ENCODE measurements at regions not wholly inside any gene's neighbourhood (a gene's known extent, or its start where the extent isn't known, plus 50 kb on each side); places are given as distances from the start of the nearest gene placed in this dataset.

- peaks cover 0 to 2% (median 1%) of the 10 kb centered on the region in 3 donors for H3K27me3 Mint-ChIP-seq (ENCODE audit: low read depth in 3 of 3)
- no peak for TF ChIP-seq CTCF (IDR thresholded peaks at IDR 0.05)
These were observed 264.5 kb upstream of the PRR16 start for GRCh38 chr5:120199559-120199958.

GRCh38 chr5:120207129-120207528, 257.0 kb upstream of the PRR16 start:
- H3K27ac ChIP-seq (ENCODE audit: low read depth in 1 of 2, low read length in 2 of 2) = peak overlapping the region in 1 of 2 donors; percentile 56

More at GRCh38 chr5:120199559-120199958, 264.5 kb upstream of the PRR16 start:
- H3K4me1 Mint-ChIP-seq = peaks cover 11% of the 10 kb centered on the region
- no peak for DNase-seq
- no peaks in the 10 kb centered on the region for H3K36me3 Mint-ChIP-seq
- H3K27me3 ChIP-seq (ENCODE audit: control insufficient read depth in 2 of 2, insufficient read depth in 2 of 2, low read length in 2 of 2) = no peaks in the 10 kb centered on the region
- 100% methylated on average over 1 of the region's 3 CpGs for WGBS (ENCODE audit: insufficient coverage)
- no peak overlapping the region for H3K4me2 ChIP-seq (replicated peaks; ENCODE audit: extremely low read depth, low read length, poor library complexity, severe bottlenecking)
- H3K9me3 ChIP-seq (replicated peaks in 1 of 2; ENCODE audit: control insufficient read depth in 1 of 2, insufficient read depth in 1 of 2, low read length in 2 of 2) = no peaks in the 10 kb centered on the region
- H3K4me1 ChIP-seq (ENCODE audit: control insufficient read depth in 1 of 2, insufficient read depth in 2 of 2, low read length in 2 of 2) = no peaks in the 10 kb centered on the region
- no peak overlapping the region for H3K27ac Mint-ChIP-seq
- H4K20me1 ChIP-seq (ENCODE audit: insufficient read depth, low read length) = no peaks in the 10 kb centered on the region
- intact Hi-C loops (cut with micrococcal nuclease) = no loop called here
- H3K9me3 Mint-ChIP-seq = peaks cover under 1 to 2% (median 2%) of the 10 kb centered on the region in 7 donors
- H3K4me3 Mint-ChIP-seq = no peak overlapping the region
- no peak overlapping the region for H3K4me3 ChIP-seq (replicated peaks in 1 of 3; ENCODE audit: low read depth in 2 of 3, low read length in 3 of 3)
- H3K9ac ChIP-seq (ENCODE audit: insufficient read depth, low read length, poor library complexity, severe bottlenecking) = no peak overlapping the region
- no peak overlapping the region for H2AFZ ChIP-seq (ENCODE audit: insufficient read depth, low read depth, low read length, poor library complexity, severe bottlenecking)
- no peak overlapping the region for H3K27ac ChIP-seq (ENCODE audit: low read depth in 1 of 2, low read length in 2 of 2)
- H3K79me2 ChIP-seq (ENCODE audit: insufficient read depth, low read length) = no peaks in the 10 kb centered on the region
- H3K36me3 ChIP-seq (replicated peaks in 1 of 2; ENCODE audit: control insufficient read depth in 1 of 2, insufficient read depth in 2 of 2, low read length in 2 of 2) = no peaks in the 10 kb centered on the region

More at GRCh38 chr5:120207129-120207528, 257.0 kb upstream of the PRR16 start:
- no peak overlapping the region for H3K9ac ChIP-seq (ENCODE audit: insufficient read depth, low read length, poor library complexity, severe bottlenecking)
- peaks cover 6 to 10% of the 10 kb centered on the region in 2 donors for H3K4me1 ChIP-seq (ENCODE audit: control insufficient read depth in 1 of 2, insufficient read depth in 2 of 2, low read length in 2 of 2)
- intact Hi-C loops (cut with micrococcal nuclease) = no loop called here
- H3K4me3 Mint-ChIP-seq = peak overlapping the region; percentile 39 to 59
- H3K27me3 Mint-ChIP-seq (ENCODE audit: low read depth in 3 of 3) = peaks cover 0 to 2% (median 0%) of the 10 kb centered on the region in 3 donors
- H3K4me2 ChIP-seq (replicated peaks; ENCODE audit: extremely low read depth, low read length, poor library complexity, severe bottlenecking) = peak overlapping the region; percentile 54
- no peaks in the 10 kb centered on the region for H3K36me3 Mint-ChIP-seq
- DNase-seq = peak; percentile 8 to 42 (median 39)
- H3K9me3 ChIP-seq (replicated peaks in 1 of 2; ENCODE audit: control insufficient read depth in 1 of 2, insufficient read depth in 1 of 2, low read length in 2 of 2) = peaks cover 0 to 5% of the 10 kb centered on the region in 2 donors
- no peaks in the 10 kb centered on the region for H3K79me2 ChIP-seq (ENCODE audit: insufficient read depth, low read length)
- TF ChIP-seq CTCF (IDR thresholded peaks at IDR 0.05) = no peak
- H3K4me3 ChIP-seq (replicated peaks in 1 of 3; ENCODE audit: low read depth in 2 of 3, low read length in 3 of 3) = peak overlapping the region in 1 of 3 experiments; percentile 58
- H3K4me1 Mint-ChIP-seq = peaks cover 18% of the 10 kb centered on the region
- no peaks in the 10 kb centered on the region for H3K27me3 ChIP-seq (ENCODE audit: control insufficient read depth in 2 of 2, insufficient read depth in 2 of 2, low read length in 2 of 2)
- H3K36me3 ChIP-seq (replicated peaks in 1 of 2; ENCODE audit: control insufficient read depth in 1 of 2, insufficient read depth in 2 of 2, low read length in 2 of 2) = no peaks in the 10 kb centered on the region
- H4K20me1 ChIP-seq (ENCODE audit: insufficient read depth, low read length) = no peaks in the 10 kb centered on the region
- H3K27ac Mint-ChIP-seq = peak overlapping the region; percentile 33 to 85 (median 63)
- H2AFZ ChIP-seq (ENCODE audit: insufficient read depth, low read depth, low read length, poor library complexity, severe bottlenecking) = peak overlapping the region; percentile 49
- peaks cover 3 to 16% (median 10%) of the 10 kb centered on the region in 7 donors for H3K9me3 Mint-ChIP-seq
